ENCODE measurements at regions not wholly inside any gene's neighbourhood (a gene's known extent, or its start where the extent isn't known, plus 50 kb on each side); places are given as distances from the start of the nearest gene placed in this dataset.

- Histone ChIP-seq H3K27me3 (ENCODE audit: control insufficient read depth, insufficient read depth, low read length, poor library complexity, severe bottlenecking) (no peaks in the 10 kb centered on the region), H3K4me3 (ENCODE audit: insufficient read depth, low read depth, low read length) (no peak overlapping the region), H3K4me1 (ENCODE audit: control insufficient read depth, insufficient read depth, low read length) (peaks cover 6% of the 10 kb centered on the region), H3K36me3 (ENCODE audit: control insufficient read depth, insufficient read depth, low read length) (no peaks in the 10 kb centered on the region), H3K9me3 (ENCODE audit: control insufficient read depth, low read length) (no peaks in the 10 kb centered on the region), H3K27ac (ENCODE audit: insufficient read depth, low read depth, low read length, poor library complexity, severe bottlenecking) (no peak overlapping the region)
- WGBS, 2 experiments, result 94 to 96% methylated on average over 4 of the region's 4 CpGs
Measured at GRCh38 chr20:53760025-53760441, 166.4 kb upstream of the ZNF217 start.

- no peaks in the 10 kb centered on the region for H3K9me3 ChIP-seq (ENCODE audit: control insufficient read depth, low read length)
- no peaks in the 10 kb centered on the region for H3K36me3 ChIP-seq (ENCODE audit: control insufficient read depth, insufficient read depth, low read length)
- no peak overlapping the region for H3K4me3 ChIP-seq (ENCODE audit: insufficient read depth, low read depth, low read length)
- no peak overlapping the region for H3K27ac ChIP-seq (ENCODE audit: insufficient read depth, low read depth, low read length, poor library complexity, severe bottlenecking)
- no peaks in the 10 kb centered on the region for H3K27me3 ChIP-seq (ENCODE audit: control insufficient read depth, insufficient read depth, low read length, poor library complexity, severe bottlenecking)
- peaks cover 9% of the 10 kb centered on the region for H3K4me1 ChIP-seq (ENCODE audit: control insufficient read depth, insufficient read depth, low read length)
- WGBS, 2 experiments, result 96% methylated on average over 18 of the region's 18 CpGs
Measured at GRCh38 chr20:53757472-53757913, 163.9 kb upstream of the ZNF217 start.

- peaks cover 24% of the 10 kb centered on the region for H3K4me1 ChIP-seq (ENCODE audit: control insufficient read depth, insufficient read depth, low read length)
- H3K9me3 ChIP-seq (ENCODE audit: control insufficient read depth, low read length), result no peaks in the 10 kb centered on the region
- H3K36me3 ChIP-seq (ENCODE audit: control insufficient read depth, insufficient read depth, low read length), result no peaks in the 10 kb centered on the region
- H3K4me3 ChIP-seq (ENCODE audit: insufficient read depth, low read depth, low read length), result no peak overlapping the region
- H3K27me3 ChIP-seq (ENCODE audit: control insufficient read depth, insufficient read depth, low read length, poor library complexity, severe bottlenecking), result no peaks in the 10 kb centered on the region
- H3K27ac ChIP-seq (ENCODE audit: insufficient read depth, low read depth, low read length, poor library complexity, severe bottlenecking), result no peak overlapping the region
- 92 to 93% methylated on average over 7 to 8 of the region's 8 CpGs for whole genome bisulfite sequencing, 2 experiments
Measured at GRCh38 chr20:53755733-53756531, 162.3 kb upstream of the ZNF217 start.

GRCh38 chr20:53753880-53754459 lies 160.3 kb upstream of the ZNF217 start:
- Histone ChIP-seq H3K4me3 (ENCODE audit: insufficient read depth, low read depth, low read length) (no peak overlapping the region), H3K27me3 (ENCODE audit: control insufficient read depth, insufficient read depth, low read length, poor library complexity, severe bottlenecking) (no peaks in the 10 kb centered on the region), H3K9me3 (ENCODE audit: control insufficient read depth, low read length) (no peaks in the 10 kb centered on the region), H3K27ac (ENCODE audit: insufficient read depth, low read depth, low read length, poor library complexity, severe bottlenecking) (no peak overlapping the region), H3K36me3 (ENCODE audit: control insufficient read depth, insufficient read depth, low read length) (no peaks in the 10 kb centered on the region), H3K4me1 (ENCODE audit: control insufficient read depth, insufficient read depth, low read length) (peaks cover 27% of the 10 kb centered on the region)
- WGBS, 2 experiments, result 56 to 86% methylated on average over 1 to 2 of the region's 2 CpGs

GRCh38 chr20:53752971-53753879 lies 159.6 kb upstream of the ZNF217 start:
- Histone ChIP-seq H3K27me3 (ENCODE audit: control insufficient read depth, insufficient read depth, low read length, poor library complexity, severe bottlenecking) (no peaks in the 10 kb centered on the region), H3K4me3 (ENCODE audit: insufficient read depth, low read depth, low read length) (no peak overlapping the region), H3K9me3 (ENCODE audit: control insufficient read depth, low read length) (no peaks in the 10 kb centered on the region), H3K36me3 (ENCODE audit: control insufficient read depth, insufficient read depth, low read length) (no peaks in the 10 kb centered on the region), H3K4me1 (ENCODE audit: control insufficient read depth, insufficient read depth, low read length) (peaks cover 30% of the 10 kb centered on the region), H3K27ac (ENCODE audit: insufficient read depth, low read depth, low read length, poor library complexity, severe bottlenecking) (peak overlapping the region; percentile 56)
- WGBS, 2 experiments, result 36 to 40% methylated on average over 12 to 16 of the region's 16 CpGs

GRCh38 chr20:53752583-53752970 lies 158.9 kb upstream of the ZNF217 start:
- H3K36me3 ChIP-seq (ENCODE audit: control insufficient read depth, insufficient read depth, low read length), result no peaks in the 10 kb centered on the region
- peak overlapping the region; percentile 56 for H3K27ac ChIP-seq (ENCODE audit: insufficient read depth, low read depth, low read length, poor library complexity, severe bottlenecking)
- peaks cover 30% of the 10 kb centered on the region for H3K4me1 ChIP-seq (ENCODE audit: control insufficient read depth, insufficient read depth, low read length)
- H3K4me3 ChIP-seq (ENCODE audit: insufficient read depth, low read depth, low read length), result no peak overlapping the region
- 63 to 66% methylated on average over 3 of the region's 3 CpGs for WGBS, 2 experiments
- H3K9me3 ChIP-seq (ENCODE audit: control insufficient read depth, low read length), result no peaks in the 10 kb centered on the region
- H3K27me3 ChIP-seq (ENCODE audit: control insufficient read depth, insufficient read depth, low read length, poor library complexity, severe bottlenecking), result no peaks in the 10 kb centered on the region

- Histone ChIP-seq H3K27me3 (ENCODE audit: control insufficient read depth, insufficient read depth, low read length, poor library complexity, severe bottlenecking) (no peaks in the 10 kb centered on the region), H3K36me3 (ENCODE audit: control insufficient read depth, insufficient read depth, low read length) (no peaks in the 10 kb centered on the region), H3K4me3 (ENCODE audit: insufficient read depth, low read depth, low read length) (no peak overlapping the region), H3K27ac (ENCODE audit: insufficient read depth, low read depth, low read length, poor library complexity, severe bottlenecking) (no peak overlapping the region), H3K9me3 (ENCODE audit: control insufficient read depth, low read length) (no peaks in the 10 kb centered on the region), H3K4me1 (ENCODE audit: control insufficient read depth, insufficient read depth, low read length) (peaks cover 30% of the 10 kb centered on the region)
- WGBS, 2 experiments, result 78% methylated on average over 7 of the region's 9 CpGs
Measured at GRCh38 chr20:53751620-53752318, 158.1 kb upstream of the ZNF217 start.

- no peaks in the 10 kb centered on the region for H3K9me3 ChIP-seq (ENCODE audit: control insufficient read depth, low read length)
- H3K4me3 ChIP-seq (ENCODE audit: insufficient read depth, low read depth, low read length), result no peak overlapping the region
Measured at GRCh38 chr20:53750827-53751619, 157.4 kb upstream of the ZNF217 start.

GRCh38 chr20:53749499-53749898 lies 155.9 kb upstream of the ZNF217 start:
- Histone ChIP-seq H3K4me3 (ENCODE audit: insufficient read depth, low read depth, low read length) (no peak overlapping the region), H3K27ac (ENCODE audit: insufficient read depth, low read depth, low read length, poor library complexity, severe bottlenecking) (no peak overlapping the region)
- 71 to 72% methylated on average over 1 of the region's 1 CpG for WGBS, 2 experiments

More at GRCh38 chr20:53750827-53751619, 157.4 kb upstream of the ZNF217 start:
- H3K36me3 ChIP-seq (ENCODE audit: control insufficient read depth, insufficient read depth, low read length), result no peaks in the 10 kb centered on the region
- no peaks in the 10 kb centered on the region for H3K27me3 ChIP-seq (ENCODE audit: control insufficient read depth, insufficient read depth, low read length, poor library complexity, severe bottlenecking)
- H3K4me1 ChIP-seq (ENCODE audit: control insufficient read depth, insufficient read depth, low read length), result peaks cover 30% of the 10 kb centered on the region
- WGBS, 2 experiments, result 75 to 80% methylated on average over 14 of the region's 14 CpGs
- no peak overlapping the region for H3K27ac ChIP-seq (ENCODE audit: insufficient read depth, low read depth, low read length, poor library complexity, severe bottlenecking)

More at GRCh38 chr20:53749499-53749898, 155.9 kb upstream of the ZNF217 start:
- Histone ChIP-seq H3K4me1 (ENCODE audit: control insufficient read depth, insufficient read depth, low read length) (peaks cover 26% of the 10 kb centered on the region), H3K27me3 (ENCODE audit: control insufficient read depth, insufficient read depth, low read length, poor library complexity, severe bottlenecking) (no peaks in the 10 kb centered on the region), H3K36me3 (ENCODE audit: control insufficient read depth, insufficient read depth, low read length) (no peaks in the 10 kb centered on the region), H3K9me3 (ENCODE audit: control insufficient read depth, low read length) (no peaks in the 10 kb centered on the region)
